ENCODE measurements at regions not wholly inside any gene's neighbourhood (a gene's known extent, or its start where the extent isn't known, plus 50 kb on each side); places are given as distances from the start of the nearest gene placed in this dataset.

DNA sequence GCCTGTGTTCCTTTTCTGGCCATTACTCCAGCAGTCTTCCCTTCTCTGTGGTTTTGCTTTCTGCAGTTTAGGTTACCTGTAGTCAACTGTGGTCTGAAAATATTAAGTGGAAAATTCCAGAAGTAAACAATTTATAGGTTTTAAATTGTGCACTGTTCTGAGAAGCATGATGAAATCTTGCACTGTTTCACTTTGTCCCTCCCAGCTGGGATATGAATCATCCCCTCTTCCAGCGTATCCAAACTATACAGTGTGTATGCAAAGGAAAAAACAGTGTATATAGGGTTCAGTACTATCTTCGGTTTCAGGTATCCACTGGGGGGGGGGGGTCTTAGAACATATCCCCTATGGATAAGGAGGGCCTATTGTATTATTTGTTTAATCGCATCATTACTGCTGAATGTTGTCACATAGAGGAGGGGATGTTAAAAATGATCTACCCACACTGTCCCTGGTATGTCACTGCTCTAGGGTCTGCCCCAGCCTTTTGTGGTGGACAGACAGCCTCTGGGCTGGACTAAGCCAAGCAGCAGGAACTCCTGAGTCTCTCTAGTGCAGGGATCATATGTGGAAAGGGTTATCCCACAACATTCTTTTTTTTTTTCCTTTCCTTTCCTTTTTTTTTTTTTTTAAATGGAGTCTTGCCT is 109.1 kb upstream of the MAX start (continued):
- TF ChIP-seq SOX13 (IDR thresholded peaks at IDR 0.05) (no peak), SOX13 (CRISPR knock-in tag; conservative IDR thresholded peaks at IDR 0.05 in 1 of 2, IDR thresholded peaks at IDR 0.05 in 1 of 2) (peak in 1 of 2 experiments; percentile 31; a peak in 1 of 4 replicates), CEBPG (CRISPR knock-in tag; IDR thresholded peaks at IDR 0.05) (peak; percentile 65), ZFP41 (CRISPR knock-in tag; IDR thresholded peaks at IDR 0.05; ENCODE audit: borderline replicate concordance) (no peak), FOSL2 (CRISPR knock-in tag; IDR thresholded peaks at IDR 0.05) (peak; percentile 87), GATAD2A (CRISPR knock-in tag; IDR thresholded peaks at IDR 0.05) (peak; percentile 53; the same call in 1 of the 2 replicates)
- TF ChIP-seq, protein P1, sequence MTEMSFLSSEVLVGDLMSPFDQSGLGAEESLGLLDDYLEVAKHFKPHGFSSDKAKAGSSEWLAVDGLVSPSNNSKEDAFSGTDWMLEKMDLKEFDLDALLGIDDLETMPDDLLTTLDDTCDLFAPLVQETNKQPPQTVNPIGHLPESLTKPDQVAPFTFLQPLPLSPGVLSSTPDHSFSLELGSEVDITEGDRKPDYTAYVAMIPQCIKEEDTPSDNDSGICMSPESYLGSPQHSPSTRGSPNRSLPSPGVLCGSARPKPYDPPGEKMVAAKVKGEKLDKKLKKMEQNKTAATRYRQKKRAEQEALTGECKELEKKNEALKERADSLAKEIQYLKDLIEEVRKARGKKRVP (CRISPR knock-in tag; IDR thresholded peaks at IDR 0.05), result peak in 1 of 2 experiments; percentile 97; a peak in 2 of 4 replicates
- TF ChIP-seq, protein P2, sequence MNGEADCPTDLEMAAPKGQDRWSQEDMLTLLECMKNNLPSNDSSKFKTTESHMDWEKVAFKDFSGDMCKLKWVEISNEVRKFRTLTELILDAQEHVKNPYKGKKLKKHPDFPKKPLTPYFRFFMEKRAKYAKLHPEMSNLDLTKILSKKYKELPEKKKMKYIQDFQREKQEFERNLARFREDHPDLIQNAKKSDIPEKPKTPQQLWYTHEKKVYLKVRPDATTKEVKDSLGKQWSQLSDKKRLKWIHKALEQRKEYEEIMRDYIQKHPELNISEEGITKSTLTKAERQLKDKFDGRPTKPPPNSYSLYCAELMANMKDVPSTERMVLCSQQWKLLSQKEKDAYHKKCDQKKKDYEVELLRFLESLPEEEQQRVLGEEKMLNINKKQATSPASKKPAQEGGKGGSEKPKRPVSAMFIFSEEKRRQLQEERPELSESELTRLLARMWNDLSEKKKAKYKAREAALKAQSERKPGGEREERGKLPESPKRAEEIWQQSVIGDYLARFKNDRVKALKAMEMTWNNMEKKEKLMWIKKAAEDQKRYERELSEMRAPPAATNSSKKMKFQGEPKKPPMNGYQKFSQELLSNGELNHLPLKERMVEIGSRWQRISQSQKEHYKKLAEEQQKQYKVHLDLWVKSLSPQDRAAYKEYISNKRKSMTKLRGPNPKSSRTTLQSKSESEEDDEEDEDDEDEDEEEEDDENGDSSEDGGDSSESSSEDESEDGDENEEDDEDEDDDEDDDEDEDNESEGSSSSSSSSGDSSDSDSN (CRISPR knock-in tag; IDR thresholded peaks at IDR 0.05), result no peak
- TF ChIP-seq, protein P3, sequence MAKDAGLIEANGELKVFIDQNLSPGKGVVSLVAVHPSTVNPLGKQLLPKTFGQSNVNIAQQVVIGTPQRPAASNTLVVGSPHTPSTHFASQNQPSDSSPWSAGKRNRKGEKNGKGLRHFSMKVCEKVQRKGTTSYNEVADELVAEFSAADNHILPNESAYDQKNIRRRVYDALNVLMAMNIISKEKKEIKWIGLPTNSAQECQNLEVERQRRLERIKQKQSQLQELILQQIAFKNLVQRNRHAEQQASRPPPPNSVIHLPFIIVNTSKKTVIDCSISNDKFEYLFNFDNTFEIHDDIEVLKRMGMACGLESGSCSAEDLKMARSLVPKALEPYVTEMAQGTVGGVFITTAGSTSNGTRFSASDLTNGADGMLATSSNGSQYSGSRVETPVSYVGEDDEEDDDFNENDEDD (CRISPR knock-in tag; IDR thresholded peaks at IDR 0.05; ENCODE audit: borderline replicate concordance), result no peak
- TF ChIP-seq, protein P4, sequence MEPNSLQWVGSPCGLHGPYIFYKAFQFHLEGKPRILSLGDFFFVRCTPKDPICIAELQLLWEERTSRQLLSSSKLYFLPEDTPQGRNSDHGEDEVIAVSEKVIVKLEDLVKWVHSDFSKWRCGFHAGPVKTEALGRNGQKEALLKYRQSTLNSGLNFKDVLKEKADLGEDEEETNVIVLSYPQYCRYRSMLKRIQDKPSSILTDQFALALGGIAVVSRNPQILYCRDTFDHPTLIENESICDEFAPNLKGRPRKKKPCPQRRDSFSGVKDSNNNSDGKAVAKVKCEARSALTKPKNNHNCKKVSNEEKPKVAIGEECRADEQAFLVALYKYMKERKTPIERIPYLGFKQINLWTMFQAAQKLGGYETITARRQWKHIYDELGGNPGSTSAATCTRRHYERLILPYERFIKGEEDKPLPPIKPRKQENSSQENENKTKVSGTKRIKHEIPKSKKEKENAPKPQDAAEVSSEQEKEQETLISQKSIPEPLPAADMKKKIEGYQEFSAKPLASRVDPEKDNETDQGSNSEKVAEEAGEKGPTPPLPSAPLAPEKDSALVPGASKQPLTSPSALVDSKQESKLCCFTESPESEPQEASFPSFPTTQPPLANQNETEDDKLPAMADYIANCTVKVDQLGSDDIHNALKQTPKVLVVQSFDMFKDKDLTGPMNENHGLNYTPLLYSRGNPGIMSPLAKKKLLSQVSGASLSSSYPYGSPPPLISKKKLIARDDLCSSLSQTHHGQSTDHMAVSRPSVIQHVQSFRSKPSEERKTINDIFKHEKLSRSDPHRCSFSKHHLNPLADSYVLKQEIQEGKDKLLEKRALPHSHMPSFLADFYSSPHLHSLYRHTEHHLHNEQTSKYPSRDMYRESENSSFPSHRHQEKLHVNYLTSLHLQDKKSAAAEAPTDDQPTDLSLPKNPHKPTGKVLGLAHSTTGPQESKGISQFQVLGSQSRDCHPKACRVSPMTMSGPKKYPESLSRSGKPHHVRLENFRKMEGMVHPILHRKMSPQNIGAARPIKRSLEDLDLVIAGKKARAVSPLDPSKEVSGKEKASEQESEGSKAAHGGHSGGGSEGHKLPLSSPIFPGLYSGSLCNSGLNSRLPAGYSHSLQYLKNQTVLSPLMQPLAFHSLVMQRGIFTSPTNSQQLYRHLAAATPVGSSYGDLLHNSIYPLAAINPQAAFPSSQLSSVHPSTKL (CRISPR knock-in tag; IDR thresholded peaks at IDR 0.05), result peak; percentile 25; the same call in 1 of the 2 replicates
